NB4 (cell line): ENCODE measurements at regions not wholly inside any gene's neighbourhood (a gene's known extent, or its start where the extent isn't known, plus 50 kb on each side); places are given as distances from the start of the nearest gene placed in this dataset.

Experiments
- MYC ChIP-seq: IDR thresholded peaks from 2 replicates; pipeline ENCODE4 v1.6.1; 2011; ENCODE audit warnings: low read depth, low read length
- POLR2A ChIP-seq: IDR thresholded peaks from 2 replicates; pipeline ENCODE4 v1.6.1; 2011; ENCODE audit warnings: mild to moderate bottlenecking; ENCODE audit not compliant: insufficient read length; ENCODE audit errors: extremely low read depth
- TF ChIP-seq, protein P1 (sequence below): IDR thresholded peaks from one replicate; pipeline ENCODE4 v1.5.1; 2012; ENCODE audit warnings: low read depth, low read length

DNA sequence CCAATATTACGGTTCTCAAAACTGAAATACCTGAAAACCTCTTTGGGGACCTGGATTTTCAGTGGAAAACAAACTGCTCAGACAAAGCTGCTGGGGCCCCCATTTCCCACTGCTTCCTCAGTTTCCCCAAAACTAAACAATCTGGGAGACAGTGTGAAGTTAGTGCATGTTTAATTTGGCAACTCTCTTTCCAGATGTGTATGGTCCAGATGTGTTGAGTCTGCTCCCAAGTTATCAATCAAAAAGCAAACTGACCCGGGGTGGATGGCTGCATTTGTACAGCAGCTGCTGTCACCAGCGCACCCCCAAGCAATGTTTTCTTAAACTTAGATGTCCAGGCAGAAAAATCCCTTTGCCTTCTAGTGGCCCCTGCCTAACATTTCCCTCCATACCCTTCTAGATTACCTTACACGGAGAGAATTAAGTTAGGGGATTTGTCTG, 136.9 kb downstream of the COPS8 start:
- TF ChIP-seq, protein P1, sequence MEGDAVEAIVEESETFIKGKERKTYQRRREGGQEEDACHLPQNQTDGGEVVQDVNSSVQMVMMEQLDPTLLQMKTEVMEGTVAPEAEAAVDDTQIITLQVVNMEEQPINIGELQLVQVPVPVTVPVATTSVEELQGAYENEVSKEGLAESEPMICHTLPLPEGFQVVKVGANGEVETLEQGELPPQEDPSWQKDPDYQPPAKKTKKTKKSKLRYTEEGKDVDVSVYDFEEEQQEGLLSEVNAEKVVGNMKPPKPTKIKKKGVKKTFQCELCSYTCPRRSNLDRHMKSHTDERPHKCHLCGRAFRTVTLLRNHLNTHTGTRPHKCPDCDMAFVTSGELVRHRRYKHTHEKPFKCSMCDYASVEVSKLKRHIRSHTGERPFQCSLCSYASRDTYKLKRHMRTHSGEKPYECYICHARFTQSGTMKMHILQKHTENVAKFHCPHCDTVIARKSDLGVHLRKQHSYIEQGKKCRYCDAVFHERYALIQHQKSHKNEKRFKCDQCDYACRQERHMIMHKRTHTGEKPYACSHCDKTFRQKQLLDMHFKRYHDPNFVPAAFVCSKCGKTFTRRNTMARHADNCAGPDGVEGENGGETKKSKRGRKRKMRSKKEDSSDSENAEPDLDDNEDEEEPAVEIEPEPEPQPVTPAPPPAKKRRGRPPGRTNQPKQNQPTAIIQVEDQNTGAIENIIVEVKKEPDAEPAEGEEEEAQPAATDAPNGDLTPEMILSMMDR, result no peak
- TF ChIP-seq POLR2A (no peak), MYC (no peak)
